NCI-H1048 (cell line): ENCODE measurements at regions not wholly inside any gene's neighbourhood (a gene's known extent, or its start where the extent isn't known, plus 50 kb on each side); places are given as distances from the start of the nearest gene placed in this dataset.

ENCODE experiments used
- DNase-seq: peaks from one replicate; lab custom pipeline; 2025; lab: John Stamatoyannopoulos, UW

DNA sequence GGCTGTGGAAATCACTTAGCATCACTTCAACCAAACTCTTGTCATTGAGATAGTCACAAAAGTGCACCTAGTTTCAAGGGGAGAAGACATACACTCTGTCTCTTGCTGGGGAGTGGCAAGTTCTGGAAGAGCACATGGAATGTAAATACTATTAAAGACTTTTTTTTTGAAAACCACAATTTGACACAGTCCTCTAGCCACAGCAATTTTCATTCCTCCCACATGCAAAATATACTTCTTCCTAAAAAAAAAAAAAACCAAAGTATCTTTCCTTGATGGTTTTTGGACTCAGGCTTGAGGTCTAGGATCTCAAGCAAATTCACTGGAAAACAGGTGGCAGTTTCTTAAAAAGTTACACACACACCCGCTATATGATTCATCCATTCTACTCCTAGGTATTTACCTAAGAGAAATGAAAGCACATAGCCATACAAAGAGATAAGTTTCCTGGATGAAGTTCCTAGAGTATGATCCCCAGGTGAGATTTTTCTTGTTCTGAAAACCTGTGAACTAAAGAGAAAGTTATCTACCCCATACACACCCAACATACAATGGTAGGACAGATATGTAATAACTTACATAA is 295.8 kb downstream of the SP3 start:
- no peak for DNase-seq

DNA sequence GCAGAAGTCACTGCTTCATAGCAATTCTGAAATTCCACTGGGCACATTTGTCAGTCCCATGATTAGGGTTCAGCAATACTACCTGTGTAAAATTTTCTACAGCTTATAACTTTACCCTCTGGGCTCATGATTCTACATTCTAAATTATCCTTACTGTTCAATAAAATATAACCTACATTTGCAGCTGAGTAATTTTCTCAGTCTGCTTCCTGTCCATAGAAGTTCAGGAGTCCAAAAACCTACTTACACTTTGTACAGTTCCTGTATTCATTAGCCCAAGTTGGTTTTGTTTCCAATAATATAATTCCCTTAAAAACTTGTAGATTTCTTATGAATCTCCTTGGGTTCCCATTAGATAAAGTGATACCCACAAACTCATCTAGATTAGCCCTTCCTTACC is 295.3 kb downstream of the SP3 start:
- no peak for DNase-seq

DNA sequence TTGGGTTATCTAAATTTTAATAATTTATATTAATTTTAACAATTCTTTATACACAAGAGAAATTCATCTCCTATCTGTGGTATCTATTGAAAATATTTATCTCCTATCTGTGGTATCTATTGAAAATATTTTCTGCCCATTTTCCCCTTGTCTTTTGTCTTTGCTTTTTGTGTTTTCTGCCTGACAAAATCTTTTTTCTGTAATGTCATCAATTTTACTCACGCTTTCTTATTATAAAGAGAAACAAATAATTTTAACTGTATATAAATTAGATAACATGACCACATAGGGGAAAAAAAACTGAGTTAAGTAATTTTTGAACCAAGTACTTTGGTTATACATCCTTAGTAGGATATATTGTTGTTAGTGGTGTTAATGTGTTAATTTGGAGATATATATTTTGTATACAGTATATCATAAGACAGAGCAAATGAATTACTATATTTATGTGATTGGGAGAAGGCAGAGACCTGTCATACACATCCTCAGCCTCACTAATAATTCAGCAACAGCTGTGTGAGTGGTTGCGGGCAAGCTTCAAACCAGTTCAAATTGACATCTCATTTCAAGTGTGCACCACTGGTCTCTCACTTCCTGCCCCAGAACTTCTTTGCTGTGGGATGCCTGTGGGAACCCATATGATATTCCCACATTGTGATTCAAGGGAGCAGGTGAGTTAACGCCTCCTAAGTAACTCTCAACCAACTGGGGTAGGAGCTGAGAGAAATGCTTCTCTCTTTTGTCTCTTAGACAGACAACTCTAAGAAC is 292.4 kb downstream of the SP3 start:
- no peak for DNase-seq

DNA sequence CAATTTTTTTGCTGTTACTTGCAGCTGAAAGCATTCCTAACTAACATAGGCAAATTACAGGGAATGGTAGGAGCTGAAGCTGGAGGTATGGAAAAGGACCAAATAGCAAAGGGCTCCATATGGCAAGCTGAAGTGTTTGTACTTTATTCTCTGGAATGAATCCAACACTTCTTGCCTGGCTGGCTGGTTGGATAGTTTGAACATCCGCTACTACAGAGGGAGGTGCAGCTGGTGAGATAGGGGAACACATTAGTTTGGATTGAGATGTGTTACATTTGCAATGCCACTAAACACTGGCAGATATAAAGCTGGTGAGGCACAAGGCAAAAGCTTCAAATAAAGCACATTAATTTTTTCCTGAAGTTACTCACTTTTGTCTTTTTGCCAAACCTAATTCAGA is 291.5 kb downstream of the SP3 start:
- no peak for DNase-seq

DNA sequence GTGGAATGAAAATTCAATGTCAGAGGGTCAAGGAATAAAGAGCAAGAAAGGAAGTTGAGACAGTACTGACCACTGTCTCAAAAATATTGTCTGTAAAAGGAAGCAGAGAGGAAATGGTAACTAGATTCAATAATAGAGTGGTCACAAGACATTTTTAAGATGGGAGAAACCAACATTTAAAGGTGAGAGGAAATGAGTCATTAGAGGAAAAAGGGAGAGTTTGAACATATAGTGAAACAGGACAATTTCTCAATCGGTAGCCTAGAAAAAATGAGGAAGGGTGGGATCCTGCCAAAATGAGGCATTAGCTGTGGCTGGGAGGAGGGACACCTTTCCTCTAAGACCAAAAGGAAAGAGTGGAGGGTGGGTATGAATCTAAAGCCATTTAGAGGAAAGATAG is 288.5 kb downstream of the SP3 start:
- no peak for DNase-seq

DNA sequence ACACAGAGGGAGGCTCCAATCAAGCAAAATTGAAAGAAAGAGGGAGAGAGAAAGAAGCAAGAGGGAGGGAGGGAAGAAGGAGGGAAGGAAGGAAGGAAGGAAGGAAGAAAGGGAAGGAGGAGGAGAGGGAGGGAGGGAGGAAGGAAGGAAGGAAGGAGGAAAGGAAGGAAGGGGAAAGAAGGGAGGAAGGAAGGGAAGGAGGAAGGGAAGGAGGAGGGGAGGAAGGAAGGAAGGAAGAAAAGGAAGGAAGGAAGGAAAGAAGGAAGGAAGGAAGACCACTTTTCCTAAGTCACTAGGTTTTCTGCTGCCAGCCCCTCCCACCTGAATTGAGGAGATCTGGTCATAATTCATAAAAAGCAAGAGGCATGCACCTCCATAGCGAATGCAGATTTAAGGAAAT is 287.0 kb downstream of the SP3 start:
- DNase-seq = no peak

DNA sequence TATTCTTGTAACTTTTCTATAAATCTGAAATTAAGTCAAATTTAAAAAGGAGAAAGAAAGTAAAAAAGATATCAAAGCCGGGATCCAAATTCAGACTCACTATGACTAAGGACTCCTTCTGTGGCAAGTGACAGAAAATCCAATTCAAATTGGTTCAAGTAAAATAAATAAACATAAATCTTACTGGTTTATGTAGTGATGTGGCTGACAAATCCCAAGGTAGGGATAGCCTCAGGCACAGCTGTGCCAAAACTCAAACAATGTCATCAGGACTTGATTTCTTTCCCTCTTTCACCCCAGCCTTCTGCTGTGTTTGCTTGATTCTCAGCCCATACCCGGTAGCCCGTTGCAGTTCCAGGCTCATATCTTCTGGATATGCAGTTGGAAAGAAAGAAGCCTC is 284.6 kb downstream of the SP3 start:
- DNase-seq = no peak

DNA sequence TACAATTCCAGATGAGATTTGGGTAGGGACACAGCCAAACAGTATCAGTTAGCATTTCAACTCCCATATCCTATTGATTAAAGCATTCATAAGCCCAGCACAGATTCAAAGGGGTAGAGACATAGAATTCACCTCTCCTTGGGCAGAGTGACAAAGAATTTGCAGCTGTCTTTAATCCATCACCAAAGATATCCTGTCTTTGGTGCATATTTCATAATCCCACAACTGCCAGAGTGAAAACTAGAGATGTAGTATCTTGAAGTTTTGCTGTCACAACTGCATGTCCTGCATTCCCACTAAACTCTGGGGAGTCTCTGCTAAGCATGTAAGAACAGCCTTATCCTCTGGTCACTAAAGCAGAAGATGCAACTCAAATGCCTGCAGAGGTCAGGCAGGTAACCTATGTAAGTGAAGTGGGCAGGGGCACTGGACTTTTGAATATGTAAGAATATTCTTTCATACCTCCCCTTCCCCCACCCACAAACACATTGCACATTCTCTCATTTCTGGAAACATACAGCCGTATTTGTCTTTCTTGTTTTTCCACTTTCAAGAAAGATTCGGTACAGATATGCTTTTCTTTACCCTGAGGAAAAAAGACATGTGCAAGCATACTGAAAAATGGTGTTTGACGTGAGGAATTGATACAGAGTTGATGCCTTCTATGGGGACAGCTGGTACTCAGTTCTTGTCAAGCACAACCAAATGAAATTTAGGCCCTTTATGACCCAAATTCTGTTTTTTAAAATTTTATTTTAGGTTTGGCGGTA is 283.1 kb downstream of the SP3 start:
- no peak for DNase-seq

DNA sequence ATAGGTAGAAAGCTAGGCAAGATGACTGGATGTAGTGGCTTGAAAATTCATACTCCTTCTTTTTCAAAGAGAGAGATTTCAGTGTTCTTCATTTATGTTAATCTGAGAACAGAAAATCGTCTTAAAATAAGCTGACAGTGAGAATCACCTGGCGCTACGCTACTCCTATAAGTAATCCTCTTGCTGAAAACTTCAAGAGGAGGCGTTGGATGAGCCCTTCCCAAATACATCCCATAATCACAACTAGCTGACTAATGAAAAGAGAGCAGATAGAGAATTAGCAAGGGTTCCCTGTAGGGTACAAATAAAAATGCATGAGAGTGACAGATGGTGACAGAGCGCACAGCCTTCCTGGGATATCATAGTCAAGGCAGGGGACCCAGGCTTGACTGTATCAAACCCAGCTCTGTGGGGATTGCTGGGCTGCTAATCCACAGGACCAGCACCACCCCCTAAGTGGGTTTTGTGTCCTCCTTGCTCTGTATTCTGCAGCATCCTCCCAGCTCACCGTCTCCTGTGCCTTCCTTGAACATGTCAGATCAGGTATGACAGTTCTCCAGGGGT is 280.2 kb downstream of the SP3 start:
- DNase-seq = no peak

DNA sequence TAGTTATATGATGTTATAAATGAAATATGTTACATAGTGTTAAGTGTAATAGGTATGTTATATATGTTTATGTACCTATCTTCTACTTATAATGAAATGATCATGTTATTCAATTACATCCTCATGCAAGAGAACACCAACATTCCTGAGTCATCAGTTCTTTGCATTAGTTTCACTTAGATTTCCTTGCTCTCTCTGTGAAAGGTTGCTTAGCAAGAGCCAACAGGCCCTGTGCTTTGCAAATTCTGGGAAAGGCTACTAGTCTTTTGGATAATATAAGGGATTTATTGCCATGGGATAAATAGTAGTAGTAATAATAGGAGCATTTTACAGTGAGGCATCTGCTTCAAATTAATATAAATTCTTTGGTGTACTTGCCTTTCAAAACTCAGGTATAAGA is 274.8 kb downstream of the SP3 start:
- DNase-seq = no peak

DNA sequence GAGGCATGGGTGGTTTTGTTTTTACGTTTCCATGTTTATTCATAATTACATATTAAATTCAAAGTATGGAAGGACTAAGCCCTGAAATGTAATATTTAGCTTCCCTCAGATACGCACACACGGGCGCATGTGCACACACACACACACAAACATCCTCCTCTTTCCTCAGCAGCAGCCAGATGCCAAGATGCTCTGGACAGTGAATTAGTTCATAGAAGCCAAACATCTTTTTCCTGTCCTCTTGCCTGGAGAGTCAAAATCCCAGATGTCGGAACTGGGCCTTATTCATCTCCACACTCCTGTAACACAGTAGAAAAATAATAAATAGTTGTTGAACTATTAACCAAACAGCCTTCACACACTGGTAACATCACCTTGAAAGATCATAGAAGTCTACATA is 273.1 kb downstream of the SP3 start:
- DNase-seq = no peak

DNA sequence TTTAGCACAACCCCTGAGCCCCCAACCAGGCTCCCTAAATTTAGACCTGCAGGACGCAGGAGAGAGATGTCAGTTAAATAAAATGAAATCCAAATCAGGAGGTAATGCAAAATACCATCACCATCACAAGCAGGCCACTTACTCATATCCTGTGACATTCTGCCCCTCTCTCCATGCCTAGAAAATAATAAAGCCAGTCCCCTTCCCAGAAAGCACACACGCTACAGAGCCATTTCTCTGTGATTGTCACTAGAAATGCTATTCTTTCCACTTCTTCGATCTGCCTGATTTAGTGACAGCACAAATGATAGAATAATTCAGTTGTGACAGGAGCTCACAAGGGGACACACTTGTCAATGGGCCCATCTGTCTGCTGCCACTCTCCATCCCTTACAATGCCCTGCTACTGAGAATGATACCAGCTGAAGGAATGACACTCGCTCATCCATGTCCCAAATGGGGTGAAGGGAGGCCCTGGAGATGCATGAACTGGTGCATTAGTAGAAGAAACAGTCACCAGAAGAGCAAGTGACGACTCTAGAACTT is 272.1 kb downstream of the SP3 start:
- DNase-seq = no peak

DNA sequence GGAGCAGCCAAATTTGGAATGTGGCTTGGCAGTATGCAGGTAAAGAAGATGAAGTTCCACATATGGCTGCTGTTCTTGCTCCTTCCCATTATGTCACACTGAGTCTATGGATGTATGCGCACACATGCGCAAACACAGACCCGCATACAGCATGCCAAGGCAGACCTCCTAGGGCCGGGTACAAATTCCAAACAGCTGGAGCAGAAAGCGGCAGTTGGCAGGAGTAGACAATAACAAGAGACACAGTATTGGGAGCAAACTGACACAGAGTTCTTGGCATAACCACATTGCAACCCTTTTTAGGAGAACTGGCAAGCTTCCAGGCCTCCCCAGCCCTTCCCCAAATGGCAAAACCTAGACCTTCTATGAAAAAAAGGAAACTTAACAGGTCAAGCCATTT is 268.9 kb downstream of the SP3 start:
- no peak for DNase-seq

DNA sequence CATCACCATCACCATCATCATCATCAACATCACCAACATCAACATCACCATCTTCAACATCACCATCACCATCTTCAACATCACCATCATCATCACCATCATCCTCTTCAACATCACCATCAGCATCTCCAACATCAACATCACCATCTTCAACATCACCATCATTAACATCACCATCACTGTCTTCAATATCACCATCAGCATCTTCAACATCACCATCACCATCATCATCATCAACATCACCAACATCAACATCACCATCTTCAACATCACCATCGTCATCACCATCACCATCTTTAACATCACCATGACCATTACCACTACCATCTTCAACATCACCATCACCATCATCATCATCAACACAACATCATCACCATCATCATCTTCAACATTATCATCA is 267.2 kb downstream of the SP3 start:
- DNase-seq = no peak

DNA sequence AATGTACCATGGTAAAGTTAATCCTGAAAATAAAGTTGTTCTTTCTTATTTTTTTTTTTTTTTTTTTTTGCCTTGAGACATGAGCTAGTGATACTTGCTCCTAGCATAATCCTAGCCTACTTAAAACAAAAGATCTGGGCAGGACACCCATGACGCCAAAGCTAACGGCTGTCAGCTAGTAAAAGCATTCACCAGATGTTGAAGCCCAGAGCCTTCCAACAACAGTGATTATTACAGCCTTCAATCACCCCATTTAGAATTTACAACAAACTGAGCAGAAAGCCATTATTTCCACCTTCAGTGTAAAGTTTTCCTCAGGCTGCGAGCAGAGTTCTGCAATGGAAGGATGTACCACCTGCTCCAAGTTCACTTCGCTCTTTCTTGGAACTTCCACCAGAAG is 259.5 kb downstream of the SP3 start:
- DNase-seq = no peak

DNA sequence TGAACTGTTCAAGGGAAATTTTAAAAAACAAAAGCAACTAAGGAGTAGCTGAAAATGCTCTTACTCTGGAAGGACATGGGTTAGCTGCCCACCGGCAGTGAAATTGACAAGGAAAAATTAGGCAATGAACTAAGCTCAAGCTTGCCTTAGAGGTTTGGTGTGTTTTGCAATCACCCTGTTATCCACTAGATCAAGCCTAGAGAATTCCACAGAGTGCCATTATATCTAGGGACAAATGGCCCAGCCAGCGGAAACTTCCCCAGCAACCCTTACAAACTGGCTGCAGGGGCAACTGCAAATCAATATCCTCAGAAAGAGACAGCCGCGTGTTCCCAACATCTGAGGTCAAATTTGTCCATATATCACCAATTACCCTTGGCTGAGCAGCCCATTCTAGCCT is 258.2 kb downstream of the SP3 start:
- no peak for DNase-seq

DNA sequence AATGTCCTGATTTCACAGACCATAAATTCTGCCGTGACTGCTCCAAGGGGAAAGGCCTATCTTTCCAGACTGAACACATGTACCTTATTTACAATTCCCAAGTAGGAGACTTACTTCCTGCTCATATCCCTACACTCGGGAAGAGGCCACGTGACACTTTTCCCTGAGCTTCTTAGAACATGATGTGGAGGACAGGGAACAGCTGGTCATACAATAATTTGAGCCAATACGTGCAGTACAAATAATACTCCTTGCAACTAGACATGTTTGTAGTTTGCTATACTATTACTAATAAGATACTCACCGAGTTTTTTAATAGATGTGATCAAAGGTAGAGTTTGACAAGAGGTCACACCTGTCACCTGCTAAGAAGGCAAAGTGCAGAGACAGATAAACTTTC is 256.4 kb downstream of the SP3 start:
- no peak for DNase-seq

DNA sequence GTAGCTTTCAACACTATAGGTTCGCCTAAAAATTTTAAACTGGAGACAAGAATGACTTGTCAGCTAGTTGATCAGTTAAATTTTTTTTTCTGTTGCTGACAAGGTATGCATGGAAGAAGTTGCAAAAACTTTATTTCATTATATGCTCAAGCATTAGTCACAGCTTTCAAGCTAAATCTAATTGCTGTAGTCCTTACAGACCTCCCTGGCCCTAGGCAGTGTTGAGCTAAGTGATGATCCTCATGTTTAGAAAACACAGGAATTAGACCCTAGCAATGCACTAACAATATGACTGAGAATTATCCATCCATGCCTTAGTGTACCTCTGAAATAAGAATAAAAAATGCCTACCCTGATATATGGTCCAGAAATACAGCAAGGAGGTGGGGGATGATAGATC is 253.4 kb downstream of the SP3 start:
- no peak for DNase-seq

DNA sequence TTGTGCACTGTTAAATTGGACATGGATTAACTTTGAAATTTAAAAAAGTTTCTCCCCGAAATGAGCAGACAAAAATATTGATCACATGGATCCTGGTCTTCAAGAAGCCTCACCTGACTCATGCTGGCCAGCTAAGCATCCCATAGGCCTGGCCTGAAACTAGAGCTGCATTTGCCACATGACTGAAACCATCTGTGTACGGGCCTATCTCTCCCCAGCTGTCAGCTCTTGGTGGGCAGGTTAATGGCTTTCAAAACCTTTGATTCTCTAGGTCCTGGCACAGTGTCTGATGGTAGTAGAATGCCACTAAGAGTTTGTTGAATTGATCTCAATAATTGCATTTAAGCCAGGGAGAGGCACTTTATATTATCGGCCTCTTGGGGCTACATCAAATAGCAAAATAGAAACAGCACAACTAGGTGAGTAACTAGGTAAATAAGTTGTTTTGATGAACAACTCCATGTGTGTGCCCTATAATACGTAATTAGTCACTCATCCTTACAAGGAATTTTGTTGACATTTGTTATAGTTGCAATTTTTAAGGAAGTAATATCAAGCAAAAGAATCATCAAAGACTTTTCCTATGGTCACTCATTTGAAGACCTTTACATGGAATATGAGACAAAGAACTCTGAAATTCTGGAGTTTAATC is 251.1 kb downstream of the SP3 start:
- DNase-seq = no peak

DNA sequence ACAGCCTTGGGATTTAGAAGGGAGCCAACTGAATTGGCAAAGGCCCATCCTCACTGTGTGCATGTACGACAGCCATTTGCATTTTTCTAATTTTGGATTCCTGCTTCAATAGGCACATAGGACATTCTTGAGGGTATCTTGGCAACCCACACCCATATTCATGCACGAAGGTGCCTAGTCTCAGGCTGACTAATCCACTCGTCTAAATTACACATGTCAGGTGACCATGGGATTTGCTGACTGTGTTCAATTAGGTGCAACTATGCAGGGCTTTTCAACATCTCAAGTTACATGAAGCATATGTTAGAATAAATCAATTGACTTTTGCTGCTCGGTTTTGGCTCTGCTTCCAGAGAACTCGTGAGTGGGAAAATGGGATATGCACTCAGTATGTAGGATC is 249.7 kb downstream of the SP3 start:
- DNase-seq = no peak

DNA sequence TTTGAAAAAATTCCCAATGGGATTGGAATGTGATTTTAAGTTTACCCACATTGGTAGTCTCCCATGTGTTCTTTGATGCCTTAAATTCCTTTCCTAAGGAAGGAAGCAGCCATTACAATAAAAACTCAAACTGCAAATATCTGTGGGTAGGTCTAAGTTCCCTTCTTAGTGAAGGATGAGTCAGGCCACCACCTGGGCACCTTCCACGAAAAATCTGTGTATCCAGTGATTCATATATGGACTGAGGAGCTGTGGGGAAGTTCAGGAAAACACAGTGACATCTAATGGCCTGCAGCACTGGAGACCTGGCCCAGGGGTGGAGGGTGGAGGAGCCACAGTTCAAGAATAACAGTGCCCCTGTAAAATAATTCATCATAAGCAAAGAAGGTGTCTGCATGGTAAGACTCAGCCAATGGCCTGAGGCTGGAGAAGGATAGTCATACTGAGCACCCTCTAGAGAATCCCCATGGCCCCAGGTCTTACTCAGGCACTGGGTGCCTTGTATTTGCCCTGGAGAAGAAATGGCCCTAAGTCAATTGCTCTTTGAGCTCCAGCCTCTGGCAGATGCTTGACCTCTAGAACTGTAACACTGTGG is 248.6 kb downstream of the SP3 start:
- DNase-seq = no peak

DNA sequence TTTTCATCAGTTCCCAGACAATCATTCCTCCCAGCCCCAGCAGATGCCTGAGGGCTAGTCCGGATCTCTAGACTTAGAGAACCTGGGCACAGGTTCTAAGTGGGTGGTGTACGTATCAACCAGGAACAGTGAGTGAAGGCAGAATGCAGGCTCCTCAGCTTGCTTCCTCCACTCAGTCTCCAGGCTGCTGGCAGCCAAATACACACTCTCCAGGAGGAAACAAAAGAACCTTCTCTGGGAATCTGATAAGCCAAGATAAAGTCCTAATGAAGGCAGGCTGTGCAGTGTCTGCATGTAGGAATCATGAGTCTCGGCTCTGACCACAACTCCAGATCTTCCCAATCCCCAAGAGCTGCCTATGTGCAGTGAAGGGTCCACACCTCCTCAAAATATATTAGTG is 245.7 kb downstream of the SP3 start:
- DNase-seq = no peak
